Fibroblast of the conjunctiva (primary cell): ENCODE measurements at regions not wholly inside any gene's neighbourhood (a gene's known extent, or its start where the extent isn't known, plus 50 kb on each side); places are given as distances from the start of the nearest gene placed in this dataset.
"Not testable (repeated sequence)": the region's sequence is repeated elsewhere in the genome, so short reads cannot be mapped to it uniquely, and the experiment has no call there.

ENCODE experiments used
- DNase-seq: peaks from one replicate; pipeline ENCODE4 v3.0.0-alpha.2; 2010; ENCODE audit warnings: low read depth

DNA sequence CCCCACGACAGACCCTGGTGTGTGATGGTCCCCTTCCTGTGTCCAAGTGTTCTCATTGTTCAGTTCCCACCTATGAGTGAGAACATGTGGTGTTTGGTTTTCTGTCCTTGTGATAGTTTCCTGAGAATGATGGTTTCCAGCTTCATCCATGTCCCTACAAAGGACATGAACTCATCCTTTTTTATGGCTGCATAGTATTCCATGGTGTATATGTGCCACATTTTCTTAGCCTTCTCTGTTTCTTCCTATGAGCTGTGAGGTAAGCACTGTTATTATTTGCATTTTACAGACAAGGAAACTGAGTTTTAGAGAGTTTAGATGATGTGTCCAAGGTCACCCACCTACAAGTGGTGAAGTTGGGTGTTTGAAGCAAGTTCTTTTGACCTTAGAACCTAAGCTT, 51.1 kb upstream of the BNC1 start:
- DNase-seq = not testable (repeated sequence)

- no peak for DNase-seq
These were observed 54.9 kb upstream of the BNC1 start for GRCh38 chr15:83339396-83339795.

DNA sequence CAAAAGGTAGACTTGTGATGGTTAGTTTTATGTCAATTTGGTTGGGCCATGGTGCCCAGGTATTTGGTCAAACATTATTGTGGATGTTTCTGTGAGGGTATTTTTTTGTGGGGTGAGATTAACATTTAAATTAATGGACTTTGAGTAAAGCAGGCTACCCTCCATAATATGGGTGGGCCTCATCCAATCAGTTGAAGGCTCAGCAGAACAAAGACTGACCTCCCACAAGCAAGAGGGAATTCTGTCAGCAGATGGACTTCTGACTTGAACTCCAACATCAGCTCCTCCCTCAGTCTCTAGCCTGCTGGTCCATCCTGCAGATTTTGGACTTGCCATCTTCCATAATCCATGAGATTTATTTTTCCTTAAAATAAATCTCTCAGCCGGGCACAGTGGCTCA, 55.6 kb upstream of the BNC1 start:
- no peak for DNase-seq

- no peak for DNase-seq
These were observed 61.9 kb upstream of the BNC1 start for GRCh38 chr15:83346342-83346741.

- peak; percentile 20 for DNase-seq
These were observed 67.7 kb upstream of the BNC1 start for GRCh38 chr15:83352119-83352518.

- DNase-seq = no peak
These were observed 72.3 kb upstream of the BNC1 start for GRCh38 chr15:83356501-83357399.

GRCh38 chr15:83358972-83359564, 74.6 kb upstream of the BNC1 start:
- DNase-seq = no peak

DNA sequence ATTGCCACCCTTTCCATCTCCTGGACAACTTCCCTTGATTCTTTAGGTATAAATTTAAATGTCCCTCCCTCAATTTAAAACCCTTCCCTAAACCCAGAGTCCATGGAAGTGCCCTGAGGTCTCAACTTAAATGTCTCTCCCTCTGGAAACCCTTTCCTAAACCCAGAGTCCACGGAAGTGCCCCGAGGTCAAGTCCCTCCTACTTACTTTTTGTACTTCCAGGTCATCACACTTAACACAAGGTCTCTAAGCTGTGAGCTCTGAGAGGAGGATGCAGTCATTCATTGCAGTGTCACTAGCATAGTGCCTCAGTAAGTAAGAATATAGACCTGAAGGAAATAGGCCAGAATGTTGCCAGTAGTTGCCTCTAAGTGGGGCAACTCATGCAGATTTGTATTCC, 78.2 kb upstream of the BNC1 start:
- DNase-seq = no peak

GRCh38 chr15:83364501-83364900, 80.0 kb upstream of the BNC1 start:
- no peak for DNase-seq

- peak; percentile 42 for DNase-seq
These were observed 81.0 kb upstream of the BNC1 start for GRCh38 chr15:83365370-83365938.

DNA sequence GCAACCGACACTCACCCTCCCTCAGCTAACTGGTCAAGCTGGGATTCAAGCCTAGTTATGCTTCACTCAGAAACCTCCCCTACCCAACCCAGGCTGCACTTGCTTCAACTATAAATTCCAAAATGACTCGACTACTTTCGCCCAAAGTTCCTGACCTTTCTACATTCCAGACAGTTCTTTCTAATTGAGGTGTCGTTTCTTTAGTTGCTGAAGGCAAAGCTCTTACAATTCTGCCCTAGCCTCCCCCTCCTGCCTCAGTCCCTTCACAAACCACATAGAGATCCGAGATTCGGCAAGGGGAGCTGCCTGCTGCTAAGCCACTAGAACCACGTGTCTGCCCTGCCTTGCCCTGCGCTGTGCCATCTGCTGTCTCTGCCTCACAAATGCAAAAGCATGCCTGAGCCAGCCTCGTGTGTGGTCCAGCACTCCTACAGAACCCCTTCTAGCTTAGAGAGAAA, 74.7 kb upstream of the SH3GL3 start:
- DNase-seq = no peak

DNA sequence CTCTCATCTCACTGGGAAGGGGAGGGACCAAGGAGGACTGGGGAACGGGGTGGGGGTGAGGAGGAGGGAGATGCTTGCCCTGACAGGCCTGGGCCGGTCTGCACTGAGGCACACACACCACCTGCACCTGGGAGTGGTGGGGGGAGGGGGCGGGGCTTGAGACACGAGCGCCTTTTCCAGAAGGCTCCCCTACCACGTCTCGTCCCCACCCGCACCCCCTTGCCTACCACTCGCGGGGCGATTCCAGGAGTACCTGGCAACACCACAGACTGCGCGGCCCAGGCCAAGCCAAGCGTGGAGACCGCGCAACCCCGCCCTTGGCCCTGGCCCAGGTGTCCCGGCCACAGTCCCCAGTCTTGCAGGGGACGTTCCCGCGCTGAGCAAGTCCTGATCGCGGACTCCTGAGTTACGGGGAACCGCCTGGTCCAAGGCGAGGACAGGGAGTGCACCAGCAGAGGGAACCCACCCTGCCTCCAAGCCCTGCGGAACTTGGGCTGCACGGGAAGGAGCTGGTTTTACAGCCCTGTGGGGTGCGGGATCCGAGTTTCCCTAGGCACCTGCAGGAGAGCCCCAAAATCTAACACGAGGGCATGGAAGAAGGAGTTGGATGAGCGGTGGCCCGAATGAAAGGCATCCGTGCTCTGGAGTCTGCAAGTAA, 68.1 kb upstream of the SH3GL3 start:
- DNase-seq = no peak

DNA sequence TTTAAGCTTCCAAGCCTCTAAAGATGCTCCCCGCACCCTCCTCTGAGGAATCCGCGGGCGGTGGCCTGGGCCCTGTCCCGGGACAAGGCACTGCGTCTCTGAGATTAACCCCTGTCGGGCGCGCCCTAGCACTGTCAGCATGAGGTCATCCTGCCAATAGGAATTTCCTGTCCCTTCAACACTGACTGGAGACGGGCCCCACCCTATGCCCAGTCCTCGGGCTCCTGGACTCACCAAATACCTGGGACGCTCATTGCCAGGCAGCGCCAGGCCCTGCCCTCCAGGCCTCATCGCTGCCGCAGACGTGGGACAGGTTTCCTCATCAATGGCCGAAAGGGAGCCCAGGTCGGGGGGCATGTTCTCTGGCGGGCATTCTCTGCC, 67.6 kb upstream of the SH3GL3 start:
- no peak for DNase-seq

DNA sequence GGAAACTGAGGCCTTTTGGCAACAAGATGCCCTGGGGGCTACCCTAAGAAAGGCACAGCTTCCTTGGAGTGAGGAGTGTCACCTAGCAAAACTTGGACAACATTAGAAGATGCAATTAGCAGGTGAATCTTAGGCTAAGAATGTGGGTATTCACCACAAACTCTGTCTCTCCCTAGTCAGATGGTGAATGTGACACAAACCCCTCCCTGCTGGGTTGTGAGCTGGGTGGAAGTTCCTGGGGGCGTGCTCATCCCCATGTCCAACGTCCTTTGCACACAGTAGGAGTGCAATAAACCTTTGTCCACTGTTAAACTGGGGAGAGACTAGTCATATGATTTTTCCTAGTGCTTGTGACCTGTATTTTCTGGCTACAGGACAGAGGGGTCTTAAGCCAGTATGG, 67.1 kb upstream of the SH3GL3 start:
- no peak for DNase-seq

DNA sequence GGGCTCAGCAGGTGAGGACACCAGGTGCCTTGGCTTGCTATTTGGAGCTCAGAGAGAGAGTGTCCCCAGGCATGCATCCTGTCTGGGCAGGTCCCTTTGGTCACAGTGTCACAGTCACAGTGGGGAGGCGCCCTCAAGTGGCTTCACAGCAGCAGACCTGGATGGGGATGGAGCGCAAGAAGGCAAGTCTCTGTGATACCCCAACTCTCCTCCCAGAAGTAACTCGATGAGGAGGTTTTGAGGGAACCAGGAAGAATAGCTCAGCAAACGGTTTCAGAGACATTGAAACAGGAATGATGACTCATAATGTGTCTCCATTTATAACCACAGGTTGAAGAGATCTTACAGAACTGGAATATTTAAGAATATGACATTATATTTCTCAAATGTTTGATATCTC, 66.5 kb upstream of the SH3GL3 start:
- no peak for DNase-seq

DNA sequence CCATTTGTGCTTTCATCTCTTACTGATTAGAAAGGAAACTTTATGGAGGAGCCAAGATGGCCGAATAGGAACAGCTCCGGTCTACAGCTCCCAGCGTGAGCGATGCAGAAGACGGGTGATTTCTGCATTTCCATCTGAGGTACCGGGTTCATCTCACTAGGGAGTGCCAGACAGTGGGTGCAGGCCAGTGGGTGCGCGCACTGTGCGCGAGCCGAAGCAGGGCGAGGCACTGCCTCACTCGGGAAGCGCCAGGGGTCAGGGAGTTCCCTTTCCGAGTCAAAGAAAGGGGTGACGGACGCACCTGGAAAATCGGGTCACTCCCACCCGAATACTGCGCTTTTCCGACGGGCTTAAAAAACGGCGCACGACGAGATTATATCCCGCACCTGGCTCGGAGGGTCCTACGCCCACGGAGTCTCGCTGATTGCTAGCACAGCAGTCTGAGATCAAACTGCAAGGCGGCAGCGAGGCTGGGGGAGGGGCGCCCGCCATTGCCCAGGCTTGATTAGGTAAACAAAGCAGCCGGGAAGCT, 63.5 kb upstream of the SH3GL3 start:
- not testable (repeated sequence) for DNase-seq

GRCh38 chr15:83396101-83396500, 51.0 kb upstream of the SH3GL3 start:
- no peak for DNase-seq
